ENCODE measurements at regions not wholly inside any gene's neighbourhood (a gene's known extent, or its start where the extent isn't known, plus 50 kb on each side); places are given as distances from the start of the nearest gene placed in this dataset.

DNA sequence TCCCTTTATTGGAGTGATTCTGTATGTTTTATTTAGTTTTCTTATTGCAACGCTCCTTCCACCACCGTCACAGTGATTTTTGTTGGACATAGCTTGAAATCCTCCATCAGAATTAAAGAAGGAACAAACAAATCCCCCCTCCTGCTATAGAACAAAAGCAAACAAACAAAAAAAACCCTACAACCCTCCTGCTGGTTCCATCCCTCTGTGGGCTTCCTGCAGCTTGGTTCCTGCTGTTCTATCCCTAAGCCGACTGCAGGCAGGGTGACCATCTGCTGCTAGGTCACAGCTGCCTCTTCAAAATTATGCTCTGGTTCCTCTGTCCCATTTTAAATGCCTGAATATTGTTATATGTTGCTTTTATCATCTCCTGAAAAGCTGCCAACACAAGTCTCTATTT, 116.8 kb upstream of the AGA start:
- DNase-seq, result no peak
- H3K9me3 ChIP-seq, result no peaks in the 10 kb centered on the region
- no peak overlapping the region for H3K4me3 ChIP-seq

DNA sequence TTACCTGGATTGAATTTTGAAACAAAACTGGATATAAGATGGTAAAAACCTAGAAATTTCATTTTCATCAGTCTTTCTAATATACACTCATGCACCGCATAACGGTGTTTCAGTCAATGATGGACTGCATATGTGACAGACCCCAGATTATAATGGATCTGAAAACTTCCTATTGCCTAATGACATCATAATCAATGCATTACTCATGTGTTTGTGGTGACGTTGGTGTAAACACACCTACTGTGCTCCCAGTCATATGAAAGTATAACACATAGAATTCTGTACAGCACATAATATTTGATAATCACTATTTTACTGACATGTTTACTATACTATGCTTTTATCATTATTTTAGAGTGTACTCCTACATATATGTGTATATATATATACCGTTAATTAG, 119.9 kb upstream of the AGA start:
- Histone ChIP-seq H3K36me3 (no peaks in the 10 kb centered on the region), H3K27me3 (no peaks in the 10 kb centered on the region), H3K9me3 (no peaks in the 10 kb centered on the region), H3K4me3 (no peak overlapping the region)
- no peak for DNase-seq

More for the DNA sequence above, 116.8 kb upstream of the AGA start:
- H3K36me3 ChIP-seq, result no peaks in the 10 kb centered on the region
- no peaks in the 10 kb centered on the region for H3K27me3 ChIP-seq

DNA sequence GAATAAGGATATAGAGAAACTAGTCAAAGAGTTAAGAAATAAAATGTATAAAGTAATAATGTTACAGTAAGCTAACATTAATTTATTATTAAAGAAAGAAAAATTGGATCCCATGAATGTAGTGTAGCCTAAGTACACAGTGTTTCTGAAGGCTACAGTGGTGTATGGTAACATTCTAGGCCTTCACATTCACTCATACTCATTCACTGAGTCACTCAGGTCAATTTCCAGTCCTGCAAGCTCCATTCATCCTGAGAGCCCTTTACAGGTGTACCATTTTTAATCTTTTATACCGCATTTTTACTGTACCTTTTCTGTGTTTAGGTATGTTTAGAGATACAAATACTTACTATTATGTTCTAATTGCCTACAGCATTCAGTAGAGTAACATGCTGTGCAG, 120.6 kb upstream of the AGA start:
- no peaks in the 10 kb centered on the region for H3K9me3 ChIP-seq
- H3K27me3 ChIP-seq, result no peaks in the 10 kb centered on the region
- H3K36me3 ChIP-seq, result no peaks in the 10 kb centered on the region
- H3K4me3 ChIP-seq, result no peak overlapping the region
- no peak for DNase-seq

DNA sequence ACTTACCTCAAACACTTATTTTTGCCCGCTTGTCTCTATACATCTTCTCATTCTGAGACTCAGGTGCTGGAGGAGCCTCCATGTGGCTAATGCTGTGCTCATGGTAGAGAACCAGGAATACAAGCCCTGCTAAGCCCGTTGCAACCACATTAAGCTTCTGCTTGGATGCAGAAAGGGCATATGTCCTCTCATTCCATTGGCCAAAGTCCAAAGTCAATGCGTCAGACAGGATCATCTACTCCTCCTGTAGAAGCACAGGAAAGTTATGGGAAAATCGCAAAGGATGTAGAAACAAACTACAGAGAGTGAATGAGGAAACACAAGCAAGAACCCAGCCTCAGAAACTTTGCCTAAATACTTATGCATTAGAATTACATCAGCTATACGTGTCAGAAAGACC, 124.5 kb upstream of the AGA start:
- no peaks in the 10 kb centered on the region for H3K9me3 ChIP-seq
- H3K36me3 ChIP-seq, result no peaks in the 10 kb centered on the region
- no peaks in the 10 kb centered on the region for H3K27me3 ChIP-seq
- no peak for DNase-seq
- H3K4me3 ChIP-seq, result no peak overlapping the region

DNA sequence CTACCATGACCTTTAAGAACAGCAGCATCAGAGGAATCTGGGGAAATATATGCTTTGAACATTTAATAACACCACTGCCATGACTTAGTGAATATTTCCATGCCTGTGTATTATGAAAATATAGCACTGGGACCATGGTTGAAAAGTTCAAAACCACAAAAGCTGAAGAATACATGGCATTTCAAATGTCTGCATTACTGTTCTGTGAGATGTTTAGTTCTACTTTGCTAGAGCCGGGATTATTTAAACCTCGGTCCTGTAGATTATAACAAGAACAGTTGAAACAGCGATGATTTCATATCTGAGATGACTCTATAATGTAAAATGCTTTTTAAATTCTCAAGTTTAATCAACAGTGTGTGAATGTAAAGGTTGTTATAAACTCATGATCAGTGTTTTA, 126.7 kb upstream of the AGA start:
- no peaks in the 10 kb centered on the region for H3K27me3 ChIP-seq
- H3K36me3 ChIP-seq, result no peaks in the 10 kb centered on the region
- no peak overlapping the region for H3K4me3 ChIP-seq
- no peak for DNase-seq
- H3K9me3 ChIP-seq, result no peaks in the 10 kb centered on the region

DNA sequence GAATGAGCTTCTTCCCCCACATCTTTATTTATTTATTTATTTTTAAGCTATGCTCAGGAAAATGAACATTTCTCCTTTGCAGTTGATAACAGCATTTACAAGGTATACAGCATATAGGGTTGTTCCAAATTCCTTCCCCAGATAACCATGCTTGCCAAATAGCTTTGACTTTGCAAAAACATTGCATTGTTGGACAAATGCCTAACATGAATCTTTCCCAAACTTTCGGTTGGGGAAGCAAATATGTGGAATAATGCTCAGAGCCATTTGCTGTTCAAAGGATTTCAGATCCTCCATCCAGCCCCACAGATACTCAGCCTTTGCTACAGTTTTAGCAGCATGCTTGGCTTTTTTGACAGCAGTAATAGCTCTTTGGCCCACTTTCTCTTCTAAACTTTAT, 127.2 kb upstream of the AGA start:
- no peaks in the 10 kb centered on the region for H3K36me3 ChIP-seq
- no peak for DNase-seq
- H3K4me3 ChIP-seq, result no peak overlapping the region
- no peaks in the 10 kb centered on the region for H3K9me3 ChIP-seq
- no peaks in the 10 kb centered on the region for H3K27me3 ChIP-seq

DNA sequence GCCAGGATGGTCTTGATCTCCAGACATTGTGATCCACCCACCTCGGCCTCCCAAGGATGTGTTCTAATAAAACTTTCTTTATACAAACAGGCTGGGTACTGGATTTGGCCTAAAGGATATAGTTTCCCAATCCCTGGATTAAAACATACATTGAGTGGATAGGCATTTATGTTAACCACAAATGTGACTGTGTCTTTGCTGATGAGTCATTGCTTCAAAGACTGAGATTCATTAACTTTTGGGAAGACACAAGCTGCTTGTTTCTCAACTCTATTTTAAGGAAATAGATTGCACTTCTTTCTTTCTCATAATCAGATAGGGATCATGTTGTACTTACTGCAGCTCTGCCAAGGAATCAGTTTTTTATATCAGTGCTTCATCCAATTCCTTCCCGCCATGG, 131.3 kb upstream of the AGA start:
- no peaks in the 10 kb centered on the region for H3K27me3 ChIP-seq
- H3K9me3 ChIP-seq, result no peaks in the 10 kb centered on the region
- DNase-seq, result peak; percentile 2
- H3K36me3 ChIP-seq, result no peaks in the 10 kb centered on the region
- H3K4me3 ChIP-seq, result no peak overlapping the region

DNA sequence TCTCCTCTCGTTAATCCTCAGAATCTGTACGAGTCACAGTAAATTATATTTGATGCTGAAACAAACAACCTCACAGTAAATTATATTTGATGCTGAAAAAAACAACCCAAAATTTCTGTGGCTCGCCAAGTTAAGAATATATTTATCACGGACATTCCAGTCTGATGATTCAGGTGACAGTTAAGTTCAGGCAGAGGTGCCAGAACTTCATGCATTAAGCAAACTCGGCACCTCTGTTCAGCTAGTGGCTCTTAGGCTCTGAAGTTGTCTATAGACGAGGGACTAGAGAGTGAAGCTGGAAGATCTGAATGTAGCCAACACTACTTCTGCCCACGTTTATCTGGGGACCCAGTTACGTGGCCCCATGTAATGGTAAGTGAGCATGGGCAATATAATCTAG, 132.2 kb upstream of the AGA start:
- Histone ChIP-seq H3K27me3 (no peaks in the 10 kb centered on the region), H3K36me3 (no peaks in the 10 kb centered on the region), H3K9me3 (no peaks in the 10 kb centered on the region), H3K4me3 (no peak overlapping the region)
- peak; percentile 16 for DNase-seq

DNA sequence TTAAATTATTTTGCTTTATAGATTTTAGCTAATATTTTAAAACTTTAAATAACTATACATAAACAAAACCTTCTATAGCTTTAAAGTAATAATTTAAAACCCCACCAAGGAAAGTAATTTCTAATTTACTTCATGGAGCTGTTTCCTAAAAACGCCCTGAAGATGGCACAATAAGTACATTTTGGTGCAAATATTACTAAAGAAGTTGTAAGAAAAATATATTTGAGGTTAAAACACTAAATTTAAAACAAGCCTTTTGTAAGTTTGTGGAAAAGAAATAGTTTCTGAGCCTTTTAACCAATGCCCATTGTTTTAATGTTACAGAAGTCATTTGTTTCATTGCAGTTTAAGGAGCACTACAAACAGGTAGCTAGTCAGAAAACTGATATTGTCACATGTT, 137.4 kb upstream of the AGA start:
- no peak for DNase-seq
- no peaks in the 10 kb centered on the region for H3K27me3 ChIP-seq
- no peaks in the 10 kb centered on the region for H3K9me3 ChIP-seq
- H3K4me3 ChIP-seq, result no peak overlapping the region
- no peaks in the 10 kb centered on the region for H3K36me3 ChIP-seq

DNA sequence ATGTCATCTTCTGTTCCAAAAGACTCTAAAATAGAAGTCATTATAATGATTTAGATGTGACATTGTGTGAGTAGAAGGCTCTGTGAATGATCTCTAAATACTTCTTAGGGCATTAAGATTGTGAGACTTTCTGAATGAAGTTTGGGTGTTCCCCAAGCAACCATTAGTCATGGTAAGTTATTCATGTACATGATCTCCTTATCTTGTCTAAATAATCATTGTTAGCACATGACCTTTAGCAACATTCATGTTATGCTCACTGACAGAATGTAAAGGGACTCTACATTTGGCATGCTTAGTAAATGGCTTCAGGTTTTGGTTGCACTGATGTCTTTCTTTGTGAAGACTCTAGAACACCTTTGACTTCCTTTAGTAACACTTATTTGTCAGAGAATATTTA, 140.8 kb upstream of the AGA start:
- Histone ChIP-seq H3K9me3 (no peaks in the 10 kb centered on the region), H3K36me3 (no peaks in the 10 kb centered on the region), H3K27me3 (no peaks in the 10 kb centered on the region), H3K4me3 (no peak overlapping the region)
- DNase-seq, result no peak

DNA sequence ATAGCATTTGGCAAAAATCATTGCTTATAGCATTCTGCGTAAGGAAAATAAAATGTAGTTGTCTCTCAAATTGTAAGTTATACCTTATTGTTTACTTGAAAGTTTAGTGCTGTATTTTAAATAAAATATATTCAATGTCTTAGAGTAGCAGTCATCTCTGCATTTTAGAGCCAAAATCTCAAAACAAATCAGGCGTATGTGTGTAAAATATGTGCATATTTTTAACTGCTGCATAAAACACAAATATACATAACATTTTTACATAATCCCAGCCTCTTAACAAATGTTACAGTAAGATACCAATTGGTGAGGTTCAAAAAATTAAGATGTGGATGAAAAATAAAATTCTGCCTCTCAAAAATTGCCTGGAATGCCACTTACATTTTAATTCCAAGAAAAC, 145.8 kb upstream of the AGA start:
- Histone ChIP-seq H3K9me3 (no peaks in the 10 kb centered on the region), H3K36me3 (no peaks in the 10 kb centered on the region), H3K4me3 (no peak overlapping the region), H3K27me3 (no peaks in the 10 kb centered on the region)
- no peak for DNase-seq

DNA sequence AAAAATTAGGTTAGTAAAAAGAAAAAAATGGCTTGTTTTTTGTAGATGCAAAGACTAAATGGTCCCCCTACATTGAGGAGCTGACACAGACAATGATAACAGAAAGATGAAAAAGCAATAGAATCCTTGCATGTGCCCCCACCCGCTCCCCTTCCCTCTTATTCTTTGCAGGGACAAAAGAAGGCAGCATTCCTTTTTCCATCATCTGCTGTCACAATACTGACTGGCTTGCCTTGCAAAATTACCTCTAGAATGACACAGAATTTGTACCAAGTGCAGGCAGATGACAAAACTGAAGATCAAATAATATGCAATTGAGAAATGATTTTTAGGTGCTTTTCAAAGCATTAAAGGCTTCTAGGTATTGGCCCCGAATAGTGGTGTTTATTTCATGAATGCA, 153.1 kb upstream of the AGA start:
- Histone ChIP-seq H3K27me3 (no peaks in the 10 kb centered on the region), H3K9me3 (no peaks in the 10 kb centered on the region), H3K36me3 (no peaks in the 10 kb centered on the region), H3K4me3 (no peak overlapping the region)
- DNase-seq, result no peak

DNA sequence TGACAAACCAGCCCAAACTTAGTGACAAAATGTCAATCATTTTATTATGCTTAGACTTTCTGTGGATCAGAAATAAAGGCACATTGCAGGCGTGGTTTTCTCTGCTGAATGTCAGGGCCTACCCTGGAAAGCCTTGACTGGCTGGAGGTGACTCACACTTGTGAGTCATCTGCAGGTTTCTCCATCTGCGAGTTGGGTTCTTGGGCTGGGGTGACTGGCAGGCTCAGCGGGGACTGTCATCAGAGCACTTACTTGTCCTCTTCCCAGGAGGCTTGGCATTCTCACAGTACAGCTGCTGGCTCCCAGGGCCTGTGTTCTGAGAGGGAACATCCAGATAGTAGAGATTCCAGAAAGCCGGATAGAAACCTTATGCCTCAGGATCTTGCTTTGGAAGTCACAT, 153.8 kb upstream of the AGA start:
- Histone ChIP-seq H3K4me3 (no peak overlapping the region), H3K36me3 (no peaks in the 10 kb centered on the region), H3K9me3 (no peaks in the 10 kb centered on the region), H3K27me3 (no peaks in the 10 kb centered on the region)
- peak; percentile 75 for DNase-seq

DNA sequence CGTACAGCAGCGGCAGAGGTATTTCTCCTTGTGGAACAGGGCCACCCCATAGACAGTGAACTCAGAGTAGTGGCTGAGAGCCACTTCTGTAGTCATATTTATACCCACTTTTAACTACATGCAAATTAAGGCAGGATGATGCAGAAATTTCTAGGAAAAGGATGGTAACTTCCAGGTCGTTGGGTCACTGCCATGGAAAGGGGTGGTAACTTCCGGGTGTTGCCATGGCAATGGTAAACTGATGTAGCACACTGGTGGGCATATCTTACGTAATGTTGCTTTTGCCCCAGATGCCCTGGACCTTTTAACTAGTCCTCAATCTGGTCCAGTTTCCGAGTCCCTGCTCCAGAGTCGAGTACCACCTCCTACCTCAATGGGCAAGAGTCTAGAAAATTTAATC, 154.8 kb upstream of the AGA start:
- H3K4me3 ChIP-seq, result no peak overlapping the region
- DNase-seq, result no peak
- no peaks in the 10 kb centered on the region for H3K9me3 ChIP-seq
- H3K36me3 ChIP-seq, result no peaks in the 10 kb centered on the region
- H3K27me3 ChIP-seq, result no peaks in the 10 kb centered on the region

DNA sequence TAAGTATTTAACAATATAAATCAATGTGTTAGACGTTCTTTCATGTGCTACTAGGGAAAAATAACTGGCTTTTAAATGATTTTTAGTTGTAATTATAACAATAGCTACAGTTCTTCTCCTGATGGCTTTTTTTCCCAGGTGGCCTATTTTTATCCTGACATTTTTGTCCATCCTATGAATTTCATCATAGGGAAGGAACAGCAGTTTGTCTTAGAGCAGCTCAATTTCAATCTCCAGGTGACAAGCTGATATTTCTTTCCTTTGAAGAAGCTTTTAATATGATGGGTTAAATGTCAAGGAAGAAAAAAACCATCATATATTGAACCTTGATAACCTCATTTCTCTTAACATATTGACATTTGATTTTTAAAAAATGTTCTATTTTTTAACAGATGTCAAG, 163.0 kb upstream of the AGA start:
- no peak for DNase-seq
- no peaks in the 10 kb centered on the region for H3K36me3 ChIP-seq

DNA sequence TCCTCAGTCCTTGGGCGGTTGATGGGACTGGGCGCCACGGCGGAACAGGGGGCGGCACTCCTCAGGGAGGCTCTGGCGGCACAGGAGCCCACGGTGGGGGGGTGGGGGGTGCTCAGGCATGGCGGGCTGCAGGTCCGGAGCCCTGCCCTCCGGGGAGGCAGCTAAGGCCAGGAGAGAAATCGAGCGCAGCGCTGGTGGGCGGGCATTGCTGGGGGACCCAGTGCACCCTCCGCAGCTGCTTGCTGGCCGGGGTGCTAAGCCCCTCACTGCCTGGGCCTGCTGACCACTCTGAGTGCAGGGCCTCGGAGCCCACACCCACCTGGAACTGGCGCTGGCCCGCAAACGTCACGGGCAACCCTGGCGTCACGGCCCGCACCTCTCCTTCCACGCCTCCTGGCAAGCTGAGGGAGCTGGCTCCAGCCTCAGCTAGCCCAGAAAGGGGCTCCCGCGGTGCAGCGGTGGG, 164.9 kb upstream of the AGA start:
- Histone ChIP-seq H3K9me3 (no peaks in the 10 kb centered on the region), H3K27me3 (no peaks in the 10 kb centered on the region), H3K36me3 (no peaks in the 10 kb centered on the region), H3K4me3 (no peak overlapping the region)
- DNase-seq, result no peak

More for the DNA sequence above, 163.0 kb upstream of the AGA start:
- H3K9me3 ChIP-seq, result no peaks in the 10 kb centered on the region
- H3K4me3 ChIP-seq, result no peak overlapping the region
- no peaks in the 10 kb centered on the region for H3K27me3 ChIP-seq

DNA sequence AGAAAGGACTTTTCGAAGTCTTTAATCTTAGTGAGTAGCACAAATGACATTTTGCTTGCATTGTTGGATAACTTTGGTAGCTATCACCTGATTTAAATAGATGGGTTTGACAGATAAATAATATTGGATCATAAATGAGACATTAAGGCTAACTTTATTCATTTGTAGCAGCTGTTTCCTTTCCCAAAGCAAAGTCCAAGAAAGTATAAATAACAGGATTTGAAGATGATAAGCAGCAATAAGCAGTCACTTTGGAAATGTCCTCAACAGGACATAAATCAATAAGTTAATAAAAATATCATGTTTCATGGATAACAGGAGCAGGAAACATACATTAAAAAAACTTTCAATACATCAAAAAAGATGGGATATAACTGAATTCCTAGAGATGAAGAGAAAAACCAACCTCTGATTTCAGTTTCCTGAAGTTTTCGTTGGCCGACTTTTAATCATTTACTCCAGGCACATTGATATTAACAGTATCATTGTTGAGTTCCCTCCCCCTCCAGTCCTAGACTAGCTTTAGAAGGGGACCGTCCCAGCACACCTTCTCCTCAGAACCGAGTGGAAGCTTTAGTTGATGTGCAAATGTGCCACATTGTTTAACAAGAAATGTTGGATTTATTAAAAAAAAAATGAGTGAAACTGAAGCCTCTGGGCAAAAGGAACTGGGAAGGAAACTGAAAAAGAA, 169.9 kb upstream of the AGA start:
- no peaks in the 10 kb centered on the region for H3K27me3 ChIP-seq
- H3K4me3 ChIP-seq, result no peak overlapping the region
- H3K36me3 ChIP-seq, result no peaks in the 10 kb centered on the region
- H3K9me3 ChIP-seq, result no peaks in the 10 kb centered on the region
- no peak for DNase-seq

DNA sequence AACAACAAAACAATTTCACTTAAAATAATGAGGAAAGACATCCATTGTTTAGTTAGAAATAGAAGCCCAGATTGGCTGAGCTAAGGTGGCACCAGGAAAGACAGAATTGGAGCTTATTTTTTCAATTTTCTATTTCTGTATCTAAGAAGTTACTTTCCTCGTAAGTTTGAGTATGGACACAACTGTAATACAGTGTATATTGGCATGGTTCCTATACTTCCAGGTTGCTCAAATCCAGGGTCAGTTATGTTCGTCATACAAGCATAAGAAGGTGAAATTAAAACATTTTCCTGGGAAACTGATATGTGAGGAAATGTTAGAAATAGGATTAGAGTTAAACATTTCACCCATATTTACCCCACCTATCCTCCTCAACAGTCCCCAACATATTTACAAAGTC, 170.4 kb upstream of the AGA start:
- no peak overlapping the region for H3K4me3 ChIP-seq
- H3K36me3 ChIP-seq, result no peaks in the 10 kb centered on the region
- no peaks in the 10 kb centered on the region for H3K27me3 ChIP-seq
- H3K9me3 ChIP-seq, result no peaks in the 10 kb centered on the region
- DNase-seq, result no peak

DNA sequence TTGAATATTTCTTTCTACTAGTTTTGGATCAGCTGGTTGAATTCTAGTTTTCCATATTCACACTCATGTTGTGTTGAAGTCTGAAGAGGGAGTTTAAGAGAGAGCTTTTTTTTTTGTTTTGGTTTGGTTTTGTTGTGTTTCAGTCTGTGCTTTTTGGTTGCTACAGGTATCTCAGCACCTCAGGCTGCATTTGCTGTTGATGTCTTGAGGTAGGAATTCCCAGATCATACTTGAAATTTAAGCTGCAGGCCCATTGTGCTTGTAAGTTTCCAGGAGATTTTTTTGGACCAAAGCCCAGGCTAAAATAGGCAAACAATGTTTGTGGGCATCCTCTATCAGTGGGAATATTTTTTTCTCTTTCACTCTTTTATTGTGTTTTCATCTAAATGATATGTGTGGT, 190.2 kb upstream of the AGA start:
- Histone ChIP-seq H3K4me3 (no peak overlapping the region), H3K9me3 (no peaks in the 10 kb centered on the region), H3K27me3 (no peaks in the 10 kb centered on the region), H3K36me3 (no peaks in the 10 kb centered on the region)
- no peak for DNase-seq

All from MG63 (cell line).